ENCODE measurements at regions not wholly inside any gene's neighbourhood (a gene's known extent, or its start where the extent isn't known, plus 50 kb on each side); places are given as distances from the start of the nearest gene placed in this dataset.

DNA sequence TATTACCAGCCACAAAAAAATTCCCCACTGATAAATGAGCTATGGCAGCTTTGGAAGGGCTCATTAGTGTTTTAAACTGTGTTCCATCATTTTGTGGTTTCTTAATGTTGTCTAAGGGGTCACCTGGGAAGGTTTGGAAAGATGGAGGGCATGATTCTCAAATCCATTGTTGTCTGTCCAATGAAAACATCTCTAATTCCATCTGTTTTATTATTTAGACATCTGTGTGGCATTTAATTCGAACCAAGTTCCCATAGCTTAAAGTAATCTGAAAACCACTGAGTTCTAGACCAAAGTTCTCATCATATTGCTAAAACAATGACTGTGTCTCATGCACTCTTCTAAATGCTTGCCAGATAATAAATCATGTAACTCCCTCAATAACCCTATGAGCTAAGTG, 103.8 kb upstream of the PPP3CA start:
- Mint-ChIP-seq H3K36me3 (ENCODE audit: low read depth) (no peaks in the 10 kb centered on the region), H3K4me3 (ENCODE audit: unreplicated experiment) (no peak overlapping the region), H3K4me1 (ENCODE audit: low read depth) (no peaks in the 10 kb centered on the region), H3K9me3 (ENCODE audit: low read depth) (peaks cover 8% of the 10 kb centered on the region), H3K27me3 (ENCODE audit: low read depth) (peaks cover 14% of the 10 kb centered on the region), H3K27ac (ENCODE audit: unreplicated experiment) (no peak overlapping the region)
- no peak for DNase-seq (ENCODE audit: low spot score)
- TF ChIP-seq, protein P1, sequence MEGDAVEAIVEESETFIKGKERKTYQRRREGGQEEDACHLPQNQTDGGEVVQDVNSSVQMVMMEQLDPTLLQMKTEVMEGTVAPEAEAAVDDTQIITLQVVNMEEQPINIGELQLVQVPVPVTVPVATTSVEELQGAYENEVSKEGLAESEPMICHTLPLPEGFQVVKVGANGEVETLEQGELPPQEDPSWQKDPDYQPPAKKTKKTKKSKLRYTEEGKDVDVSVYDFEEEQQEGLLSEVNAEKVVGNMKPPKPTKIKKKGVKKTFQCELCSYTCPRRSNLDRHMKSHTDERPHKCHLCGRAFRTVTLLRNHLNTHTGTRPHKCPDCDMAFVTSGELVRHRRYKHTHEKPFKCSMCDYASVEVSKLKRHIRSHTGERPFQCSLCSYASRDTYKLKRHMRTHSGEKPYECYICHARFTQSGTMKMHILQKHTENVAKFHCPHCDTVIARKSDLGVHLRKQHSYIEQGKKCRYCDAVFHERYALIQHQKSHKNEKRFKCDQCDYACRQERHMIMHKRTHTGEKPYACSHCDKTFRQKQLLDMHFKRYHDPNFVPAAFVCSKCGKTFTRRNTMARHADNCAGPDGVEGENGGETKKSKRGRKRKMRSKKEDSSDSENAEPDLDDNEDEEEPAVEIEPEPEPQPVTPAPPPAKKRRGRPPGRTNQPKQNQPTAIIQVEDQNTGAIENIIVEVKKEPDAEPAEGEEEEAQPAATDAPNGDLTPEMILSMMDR (IDR thresholded peaks at IDR 0.05), result no peak

DNA sequence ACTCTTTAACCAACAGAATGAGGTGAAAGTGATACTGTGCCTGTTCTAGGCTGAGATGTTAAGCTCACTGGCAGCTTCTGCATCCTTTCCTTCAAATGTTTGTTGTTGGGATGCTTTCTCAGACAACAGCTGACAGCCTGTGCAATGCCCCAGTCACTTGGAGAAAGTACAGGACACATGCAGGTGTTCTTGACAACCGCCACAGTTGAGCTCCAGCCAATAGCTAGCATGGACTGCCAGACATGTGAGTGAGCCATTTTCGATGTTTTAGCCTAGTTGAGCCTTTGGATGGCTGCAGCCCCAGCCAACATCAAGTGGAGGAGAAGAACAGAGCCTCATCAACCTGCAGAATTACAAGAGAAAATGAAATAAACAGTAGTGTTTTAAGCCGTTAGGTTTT, 94.1 kb upstream of the PPP3CA start:
- Mint-ChIP-seq H3K27me3 (ENCODE audit: low read depth) (peaks cover 5% of the 10 kb centered on the region), H3K4me3 (ENCODE audit: unreplicated experiment) (no peak overlapping the region), H3K4me1 (ENCODE audit: low read depth) (no peaks in the 10 kb centered on the region), H3K9me3 (ENCODE audit: low read depth) (no peaks in the 10 kb centered on the region), H3K27ac (ENCODE audit: unreplicated experiment) (no peak overlapping the region), H3K36me3 (ENCODE audit: low read depth) (no peaks in the 10 kb centered on the region)
- DNase-seq (ENCODE audit: low spot score), result no peak
- TF ChIP-seq, protein P1 (IDR thresholded peaks at IDR 0.05), result no peak

DNA sequence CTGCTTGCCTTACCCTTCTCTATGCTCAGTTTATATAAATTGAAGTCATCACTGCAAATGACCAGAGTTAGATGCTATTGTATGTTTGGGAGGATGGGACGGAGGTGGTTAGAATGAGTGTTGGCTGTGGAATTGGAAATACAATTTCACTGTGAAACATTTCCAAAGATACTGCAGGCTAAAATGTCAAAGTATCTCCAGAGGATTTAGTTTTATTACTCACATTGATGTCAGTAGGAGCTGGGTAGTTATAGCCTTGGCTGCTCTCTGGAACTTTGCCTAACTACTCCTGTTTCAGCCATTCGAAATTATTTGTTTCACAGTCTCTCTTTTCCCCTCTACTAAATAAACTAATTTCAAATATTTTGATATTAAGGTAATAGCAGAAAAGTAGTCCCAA, 92.6 kb upstream of the PPP3CA start:
- Mint-ChIP-seq H3K4me3 (ENCODE audit: unreplicated experiment) (no peak overlapping the region), H3K27me3 (ENCODE audit: low read depth) (peaks cover 1% of the 10 kb centered on the region), H3K4me1 (ENCODE audit: low read depth) (no peaks in the 10 kb centered on the region), H3K9me3 (ENCODE audit: low read depth) (no peaks in the 10 kb centered on the region), H3K27ac (ENCODE audit: unreplicated experiment) (no peak overlapping the region), H3K36me3 (ENCODE audit: low read depth) (no peaks in the 10 kb centered on the region)
- TF ChIP-seq, protein P1 (IDR thresholded peaks at IDR 0.05), result no peak
- no peak for DNase-seq (ENCODE audit: low spot score)

DNA sequence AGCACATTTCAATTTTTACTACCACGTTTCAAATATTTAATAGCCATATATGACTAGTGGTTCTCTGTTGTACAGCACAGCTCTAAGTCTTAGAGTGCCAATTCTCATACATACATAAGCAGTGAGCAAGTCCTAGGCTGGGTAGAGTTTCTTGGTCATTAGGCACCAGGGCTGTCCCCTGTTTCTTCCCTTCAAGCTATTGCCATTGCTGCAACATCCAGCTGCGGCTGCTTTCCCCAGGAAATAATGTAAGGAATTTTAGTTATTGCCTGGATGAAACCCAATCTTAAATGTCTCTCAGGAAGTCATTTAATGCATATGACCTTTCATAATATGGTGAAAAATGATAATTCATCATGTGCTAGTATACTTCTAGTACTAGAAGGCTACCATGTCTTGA, 74.1 kb upstream of the PPP3CA start:
- DNase-seq (ENCODE audit: low spot score), result no peak
- Mint-ChIP-seq H3K4me3 (ENCODE audit: unreplicated experiment) (no peak overlapping the region), H3K4me1 (ENCODE audit: low read depth) (peaks cover 11% of the 10 kb centered on the region), H3K9me3 (ENCODE audit: low read depth) (peaks cover 5% of the 10 kb centered on the region), H3K27me3 (ENCODE audit: low read depth) (no peaks in the 10 kb centered on the region), H3K36me3 (ENCODE audit: low read depth) (no peaks in the 10 kb centered on the region), H3K27ac (ENCODE audit: unreplicated experiment) (no peak overlapping the region)
- TF ChIP-seq, protein P1 (IDR thresholded peaks at IDR 0.05), result no peak

DNA sequence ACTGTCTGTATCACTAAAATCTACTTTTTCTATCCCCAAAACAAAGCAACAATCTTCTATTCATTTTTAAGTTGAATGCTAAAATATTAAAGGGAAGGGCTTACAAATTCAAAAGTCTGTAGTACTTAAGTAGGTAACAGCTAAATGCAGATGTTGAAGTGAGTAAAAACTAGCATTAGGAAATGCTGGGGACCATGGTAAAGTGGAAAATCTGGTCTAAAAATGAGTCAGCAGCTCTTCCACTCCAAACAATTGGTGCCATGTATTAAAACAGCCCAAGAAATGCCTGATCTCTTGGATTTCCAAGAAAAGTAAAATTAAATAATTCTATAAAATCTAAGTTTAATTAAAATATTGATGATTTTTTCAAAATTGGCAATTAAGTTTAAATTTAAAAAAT, 73.3 kb upstream of the PPP3CA start:
- Mint-ChIP-seq H3K27ac (ENCODE audit: unreplicated experiment) (no peak overlapping the region), H3K9me3 (ENCODE audit: low read depth) (peaks cover 5% of the 10 kb centered on the region), H3K27me3 (ENCODE audit: low read depth) (no peaks in the 10 kb centered on the region), H3K36me3 (ENCODE audit: low read depth) (no peaks in the 10 kb centered on the region), H3K4me3 (ENCODE audit: unreplicated experiment) (no peak overlapping the region), H3K4me1 (ENCODE audit: low read depth) (peaks cover 11% of the 10 kb centered on the region)
- TF ChIP-seq, protein P1 (IDR thresholded peaks at IDR 0.05), result no peak
- DNase-seq (ENCODE audit: low spot score), result no peak
